NCI-H1436 (cell line): ENCODE measurements at regions not wholly inside any gene's neighbourhood (a gene's known extent, or its start where the extent isn't known, plus 50 kb on each side); places are given as distances from the start of the nearest gene placed in this dataset.

Source experiments
- DNase-seq: peaks from one replicate; lab custom pipeline; 2025; lab: John Stamatoyannopoulos, UW

GRCh38 chr6:14912706-14913105, 333.2 kb upstream of the JARID2 start:
- DNase-seq, result no peak

- DNase-seq, result no peak
Measured at GRCh38 chr6:14913931-14914330, 331.9 kb upstream of the JARID2 start.

GRCh38 chr6:14915888-14916832, 329.7 kb upstream of the JARID2 start:
- no peak for DNase-seq

- no peak for DNase-seq
Measured at GRCh38 chr6:14917109-14917910, 328.6 kb upstream of the JARID2 start.

- DNase-seq, result no peak
Measured at GRCh38 chr6:14918200-14918907, 327.5 kb upstream of the JARID2 start.

- DNase-seq, result no peak
Measured at GRCh38 chr6:14919038-14919670, 326.7 kb upstream of the JARID2 start.

GRCh38 chr6:14920276-14920675, 325.6 kb upstream of the JARID2 start:
- DNase-seq, result no peak

- DNase-seq, result no peak
Measured at GRCh38 chr6:14921170-14921569, 324.7 kb upstream of the JARID2 start.

- no peak for DNase-seq
Measured at GRCh38 chr6:14921878-14922671, 323.8 kb upstream of the JARID2 start.

- DNase-seq, result no peak
Measured at GRCh38 chr6:14922706-14923460, 323.0 kb upstream of the JARID2 start.

GRCh38 chr6:14924126-14925024, 321.5 kb upstream of the JARID2 start:
- DNase-seq, result peak; percentile 3

GRCh38 chr6:14925025-14925698, 320.7 kb upstream of the JARID2 start:
- no peak for DNase-seq

- no peak for DNase-seq
Measured at GRCh38 chr6:14925699-14926026, 320.2 kb upstream of the JARID2 start.

GRCh38 chr6:14927398-14927797, 318.5 kb upstream of the JARID2 start:
- DNase-seq, result no peak

- DNase-seq, result no peak
Measured at GRCh38 chr6:14929291-14929690, 316.6 kb upstream of the JARID2 start.

GRCh38 chr6:14930366-14930989, 315.4 kb upstream of the JARID2 start:
- DNase-seq, result no peak

GRCh38 chr6:14932485-14933182, 313.2 kb upstream of the JARID2 start:
- DNase-seq, result no peak

- DNase-seq, result no peak
Measured at GRCh38 chr6:14933183-14933544, 312.7 kb upstream of the JARID2 start.
